ENCODE measurements at regions not wholly inside any gene's neighbourhood (a gene's known extent, or its start where the extent isn't known, plus 50 kb on each side); places are given as distances from the start of the nearest gene placed in this dataset.

- DNase-seq (ENCODE audit: low read depth in 1 of 2, low spot score in 1 of 2) = peak in 1 of 2 donors; percentile 97
- no peaks in the 10 kb centered on the region for H3K36me3 ChIP-seq
- H3K9me3 ChIP-seq (ENCODE audit: low read depth) = no peaks in the 10 kb centered on the region
- H3K4me3 ChIP-seq = no peak overlapping the region
- no peaks in the 10 kb centered on the region for H3K4me1 ChIP-seq (ENCODE audit: low read depth)
- H3K27me3 ChIP-seq = no peaks in the 10 kb centered on the region
- no peak overlapping the region for H3K27ac ChIP-seq
- TF ChIP-seq, protein P1, sequence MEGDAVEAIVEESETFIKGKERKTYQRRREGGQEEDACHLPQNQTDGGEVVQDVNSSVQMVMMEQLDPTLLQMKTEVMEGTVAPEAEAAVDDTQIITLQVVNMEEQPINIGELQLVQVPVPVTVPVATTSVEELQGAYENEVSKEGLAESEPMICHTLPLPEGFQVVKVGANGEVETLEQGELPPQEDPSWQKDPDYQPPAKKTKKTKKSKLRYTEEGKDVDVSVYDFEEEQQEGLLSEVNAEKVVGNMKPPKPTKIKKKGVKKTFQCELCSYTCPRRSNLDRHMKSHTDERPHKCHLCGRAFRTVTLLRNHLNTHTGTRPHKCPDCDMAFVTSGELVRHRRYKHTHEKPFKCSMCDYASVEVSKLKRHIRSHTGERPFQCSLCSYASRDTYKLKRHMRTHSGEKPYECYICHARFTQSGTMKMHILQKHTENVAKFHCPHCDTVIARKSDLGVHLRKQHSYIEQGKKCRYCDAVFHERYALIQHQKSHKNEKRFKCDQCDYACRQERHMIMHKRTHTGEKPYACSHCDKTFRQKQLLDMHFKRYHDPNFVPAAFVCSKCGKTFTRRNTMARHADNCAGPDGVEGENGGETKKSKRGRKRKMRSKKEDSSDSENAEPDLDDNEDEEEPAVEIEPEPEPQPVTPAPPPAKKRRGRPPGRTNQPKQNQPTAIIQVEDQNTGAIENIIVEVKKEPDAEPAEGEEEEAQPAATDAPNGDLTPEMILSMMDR (IDR thresholded peaks at IDR 0.05; ENCODE audit: low read depth, low read length) = no peak
Observed at GRCh38 chr20:22411627-22412450, 172.5 kb downstream of the FOXA2 start.

- Histone ChIP-seq H3K4me1 (ENCODE audit: low read depth) (no peaks in the 10 kb centered on the region), H3K27ac (no peak overlapping the region), H3K27me3 (no peaks in the 10 kb centered on the region), H3K4me3 (no peak overlapping the region), H3K36me3 (no peaks in the 10 kb centered on the region), H3K9me3 (ENCODE audit: low read depth) (no peaks in the 10 kb centered on the region)
- DNase-seq (ENCODE audit: low read depth in 1 of 2, low spot score in 1 of 2) = no peak
- TF ChIP-seq, protein P1 (IDR thresholded peaks at IDR 0.05; ENCODE audit: low read depth, low read length) = no peak
Observed at GRCh38 chr20:22411286-22411626, 173.1 kb downstream of the FOXA2 start.

GRCh38 chr20:22410556-22411130, 173.7 kb downstream of the FOXA2 start:
- TF ChIP-seq, protein P1 (IDR thresholded peaks at IDR 0.05; ENCODE audit: low read depth, low read length) = no peak
- DNase-seq (ENCODE audit: low read depth in 1 of 2, low spot score in 1 of 2) = no peak
- no peaks in the 10 kb centered on the region for H3K4me1 ChIP-seq (ENCODE audit: low read depth)
- H3K36me3 ChIP-seq = no peaks in the 10 kb centered on the region
- H3K27me3 ChIP-seq = no peaks in the 10 kb centered on the region
- H3K27ac ChIP-seq = no peak overlapping the region
- no peaks in the 10 kb centered on the region for H3K9me3 ChIP-seq (ENCODE audit: low read depth)
- no peak overlapping the region for H3K4me3 ChIP-seq

GRCh38 chr20:22408521-22409402, 175.6 kb downstream of the FOXA2 start:
- Histone ChIP-seq H3K9me3 (ENCODE audit: low read depth) (no peaks in the 10 kb centered on the region), H3K36me3 (no peaks in the 10 kb centered on the region), H3K4me1 (ENCODE audit: low read depth) (no peaks in the 10 kb centered on the region), H3K27me3 (peaks cover 5% of the 10 kb centered on the region), H3K27ac (no peak overlapping the region), H3K4me3 (no peak overlapping the region)
- DNase-seq (ENCODE audit: low read depth in 1 of 2, low spot score in 1 of 2) = no peak
- TF ChIP-seq, protein P1 (IDR thresholded peaks at IDR 0.05; ENCODE audit: low read depth, low read length) = no peak

DNA sequence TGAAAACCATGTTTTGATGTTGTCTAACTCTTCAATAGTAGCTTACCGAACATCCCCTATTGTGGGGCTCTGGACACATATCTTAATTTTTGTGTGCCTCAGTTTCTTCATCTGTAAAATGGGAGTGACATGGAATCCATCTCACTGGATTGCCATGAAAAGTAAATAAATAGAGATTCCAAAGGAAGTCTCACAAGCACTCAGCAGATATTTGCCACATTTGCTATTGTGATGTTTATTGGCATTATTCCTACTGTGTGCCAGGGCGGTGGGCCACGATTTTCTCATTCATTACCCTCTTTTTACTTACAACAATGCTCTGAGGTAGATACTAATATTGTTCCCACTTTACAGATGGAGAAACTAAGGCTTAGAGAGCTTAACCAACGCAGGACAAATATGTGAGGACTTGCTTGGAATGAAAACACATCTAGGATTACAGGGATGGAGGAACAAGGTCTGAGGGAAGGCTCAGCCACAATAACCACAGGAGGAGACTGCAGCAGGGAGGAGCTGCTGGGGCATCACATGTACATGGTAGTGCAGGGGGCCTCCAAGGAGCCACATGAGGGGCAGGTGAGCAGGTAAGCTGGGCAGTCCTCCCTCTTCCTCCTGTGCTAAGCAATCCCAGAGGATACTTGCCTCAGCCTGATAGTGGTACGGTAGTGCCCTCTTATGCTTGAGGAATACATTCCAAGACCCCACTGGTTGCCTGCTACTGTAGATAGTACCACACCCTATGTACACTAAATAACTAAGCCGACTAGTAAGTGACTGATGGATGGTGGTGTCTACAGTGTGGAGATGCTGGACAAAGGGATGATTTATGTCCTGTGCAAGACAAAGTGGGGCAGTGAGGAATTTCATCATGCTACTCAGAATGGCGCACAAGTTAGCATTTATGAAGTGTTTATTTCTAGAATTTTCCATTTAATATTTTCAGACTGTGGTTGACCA, 176.9 kb downstream of the FOXA2 start:
- TF ChIP-seq, protein P1 (IDR thresholded peaks at IDR 0.05; ENCODE audit: low read depth, low read length) = no peak
- no peak for DNase-seq (ENCODE audit: low read depth in 1 of 2, low spot score in 1 of 2)
- H3K4me1 ChIP-seq (ENCODE audit: low read depth) = no peaks in the 10 kb centered on the region
- no peak overlapping the region for H3K4me3 ChIP-seq
- H3K27ac ChIP-seq = no peak overlapping the region
- no peaks in the 10 kb centered on the region for H3K36me3 ChIP-seq
- H3K27me3 ChIP-seq = peaks cover 5% of the 10 kb centered on the region
- H3K9me3 ChIP-seq (ENCODE audit: low read depth) = no peaks in the 10 kb centered on the region
